Mammary epithelial cell (primary cell): ENCODE measurements at regions not wholly inside any gene's neighbourhood (a gene's known extent, or its start where the extent isn't known, plus 50 kb on each side); places are given as distances from the start of the nearest gene placed in this dataset.

ENCODE experiments used
- CTCF ChIP-seq, 2 donors: IDR thresholded peaks in 1 of 2; conservative IDR thresholded peaks in 1 of 2; 2 replicates each; pipeline ENCODE4 v1.5.1; 2011 to 2012; ENCODE audit warnings: inconsistent platforms in 2 of 2, low read length in 2 of 2, mild to moderate bottlenecking in 2 of 2, control low read depth in 1 of 2, low read depth in 1 of 2; ENCODE audit not compliant: insufficient read depth in 1 of 2; ENCODE audit errors: extremely low read depth in 1 of 2
- EZH2 ChIP-seq: IDR thresholded peaks from 2 replicates; pipeline ENCODE4 v1.6.1; 2012; ENCODE audit warnings: low read length, inconsistent platforms, borderline replicate concordance

GRCh38 chr2:145058457-145058856 is 538.5 kb upstream of the ZEB2 start:
- TF ChIP-seq EZH2 (no peak), CTCF (conservative IDR thresholded peaks at IDR 0.05 in 1 of 2, IDR thresholded peaks at IDR 0.05 in 1 of 2; ENCODE audit: extremely low read depth in 1 of 2, insufficient read depth in 1 of 2, low read depth in 1 of 2, low read length in 2 of 2) (no peak)
